Thoracic aorta (tissue), 2 donors: ENCODE measurements at regions not wholly inside any gene's neighbourhood (a gene's known extent, or its start where the extent isn't known, plus 50 kb on each side); places are given as distances from the start of the nearest gene placed in this dataset.

ENCODE experiments used
- ATAC-seq: fragments of 150-250 bp; one replicate; pipeline ENCODE4 v1.8.0; 2017; ENCODE audit warnings: low read depth; ENCODE audit not compliant: insufficient number of reproducible peaks, low FRiP score
- DNase-seq: peaks from one replicate; pipeline ENCODE4 v3.0.0-alpha.2; 2020; ENCODE audit warnings: low spot score
- H3K27ac ChIP-seq, 2 donors: fragments of 200-600 bp; sonication (generic); 1 replicate in 1 of 2; 2 replicates in 1 of 2; pipeline ENCODE4 v1.5.1; 2016; ENCODE audit warnings: mild to moderate bottlenecking in 2 of 2, moderate library complexity in 2 of 2
- H3K27me3 ChIP-seq: fragments of 200-600 bp; sonication (generic); replicated peaks from 2 replicates; pipeline ENCODE4 v1.6.0; 2016; ENCODE audit warnings: mild to moderate bottlenecking; ENCODE audit not compliant: insufficient read depth
- H3K36me3 ChIP-seq: fragments of 200-600 bp; sonication (generic); one replicate; pipeline ENCODE4 v1.5.1; 2016
- H3K4me1 ChIP-seq, 2 donors: fragments of 200-600 bp; sonication (generic); 1 replicate in 1 of 2; 2 replicates in 1 of 2; pipeline versions ENCODE4 v1.5.1 to v1.6.0; 2016; ENCODE audit warnings: low read depth in 2 of 2, mild to moderate bottlenecking in 1 of 2; ENCODE audit not compliant: control insufficient read depth in 1 of 2
- H3K4me3 ChIP-seq: fragments of 200-600 bp; sonication (generic); 2 replicates; pipeline ENCODE4 v1.5.1; 2016; ENCODE audit warnings: mild to moderate bottlenecking
- H3K9me3 ChIP-seq: fragments of 200-600 bp; sonication (generic); 2 replicates; pipeline ENCODE4 v1.5.1; 2016
- TF ChIP-seq, protein P1 (sequence below): fragments of 200-600 bp; sonication (generic); IDR thresholded peaks from one replicate; pipeline ENCODE4 v1.5.1; 2019; ENCODE audit warnings: antibody characterized with exemption

DNA sequence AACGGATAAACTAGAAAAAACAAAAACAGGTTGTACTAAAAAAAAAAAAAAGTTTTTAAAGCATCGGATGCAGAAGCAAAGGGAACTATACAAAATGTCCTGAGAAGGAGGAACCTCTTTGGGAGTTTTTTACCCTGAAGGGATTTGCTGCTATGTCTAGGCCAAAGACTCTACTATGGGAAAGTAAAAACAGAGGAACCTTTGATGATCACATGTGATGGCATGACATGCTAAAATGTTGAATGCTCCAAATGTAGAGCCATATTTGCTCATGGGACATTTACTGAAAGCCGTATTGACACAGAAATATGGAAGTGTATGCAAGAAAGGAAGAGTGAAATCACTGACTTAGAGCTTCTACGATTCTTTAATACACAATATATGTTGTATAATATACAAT lies 992.0 kb upstream of the ZEB2 start:
- no peak for ATAC-seq
- no peaks in the 10 kb centered on the region for H3K4me1 ChIP-seq
- H3K36me3 ChIP-seq: no peaks in the 10 kb centered on the region
- H3K27ac ChIP-seq: no peak overlapping the region
- H3K4me3 ChIP-seq: no peak overlapping the region
- TF ChIP-seq, protein P1, sequence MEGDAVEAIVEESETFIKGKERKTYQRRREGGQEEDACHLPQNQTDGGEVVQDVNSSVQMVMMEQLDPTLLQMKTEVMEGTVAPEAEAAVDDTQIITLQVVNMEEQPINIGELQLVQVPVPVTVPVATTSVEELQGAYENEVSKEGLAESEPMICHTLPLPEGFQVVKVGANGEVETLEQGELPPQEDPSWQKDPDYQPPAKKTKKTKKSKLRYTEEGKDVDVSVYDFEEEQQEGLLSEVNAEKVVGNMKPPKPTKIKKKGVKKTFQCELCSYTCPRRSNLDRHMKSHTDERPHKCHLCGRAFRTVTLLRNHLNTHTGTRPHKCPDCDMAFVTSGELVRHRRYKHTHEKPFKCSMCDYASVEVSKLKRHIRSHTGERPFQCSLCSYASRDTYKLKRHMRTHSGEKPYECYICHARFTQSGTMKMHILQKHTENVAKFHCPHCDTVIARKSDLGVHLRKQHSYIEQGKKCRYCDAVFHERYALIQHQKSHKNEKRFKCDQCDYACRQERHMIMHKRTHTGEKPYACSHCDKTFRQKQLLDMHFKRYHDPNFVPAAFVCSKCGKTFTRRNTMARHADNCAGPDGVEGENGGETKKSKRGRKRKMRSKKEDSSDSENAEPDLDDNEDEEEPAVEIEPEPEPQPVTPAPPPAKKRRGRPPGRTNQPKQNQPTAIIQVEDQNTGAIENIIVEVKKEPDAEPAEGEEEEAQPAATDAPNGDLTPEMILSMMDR: no peak
- H3K9me3 ChIP-seq: no peaks in the 10 kb centered on the region
- no peaks in the 10 kb centered on the region for H3K27me3 ChIP-seq
- no peak for DNase-seq

DNA sequence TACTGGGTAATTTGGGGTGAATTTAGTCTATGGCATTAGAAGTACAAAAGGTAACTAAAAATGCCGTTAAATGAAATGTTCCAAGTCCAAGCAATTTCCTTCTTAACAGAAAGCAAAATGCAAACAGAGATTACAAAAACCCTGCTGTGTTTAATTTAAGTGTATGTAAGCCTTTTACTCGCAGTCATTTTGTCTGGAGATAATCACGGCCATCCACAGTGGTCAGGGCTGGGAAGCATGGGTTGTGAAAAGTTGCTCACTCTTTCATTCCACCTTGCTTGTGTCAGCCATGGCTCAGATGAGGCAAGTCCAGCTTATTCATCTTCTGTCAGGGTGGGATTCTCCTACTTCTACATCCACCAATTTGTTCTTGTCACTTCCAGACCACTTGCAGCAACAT lies 983.6 kb upstream of the ZEB2 start:
- H3K4me3 ChIP-seq: no peak overlapping the region

DNA sequence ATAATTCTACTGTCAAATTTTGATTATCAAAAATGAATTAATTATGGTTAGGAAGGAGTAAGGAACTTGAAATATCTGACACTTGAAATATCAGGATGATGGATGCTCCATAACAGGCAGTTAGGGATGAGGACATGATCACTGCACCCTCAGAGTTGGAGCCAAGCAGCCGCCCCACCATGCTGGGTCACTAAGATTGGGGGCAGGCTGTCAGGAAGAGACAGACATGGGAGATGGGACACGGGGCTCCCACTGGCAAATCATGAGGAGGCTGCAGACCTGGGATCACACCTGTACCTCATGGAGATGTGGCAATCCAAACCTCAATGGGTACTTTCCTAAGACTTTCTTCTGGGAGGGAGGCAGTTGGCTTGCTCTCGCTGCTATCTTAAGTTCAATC lies 982.0 kb upstream of the ZEB2 start:
- H3K9me3 ChIP-seq: no peaks in the 10 kb centered on the region
- ATAC-seq: no peak
- H3K27me3 ChIP-seq: no peaks in the 10 kb centered on the region
- H3K36me3 ChIP-seq: no peaks in the 10 kb centered on the region
- H3K4me3 ChIP-seq: no peak overlapping the region
- no peak for DNase-seq
- TF ChIP-seq, protein P1: no peak
- no peak overlapping the region for H3K27ac ChIP-seq
- H3K4me1 ChIP-seq: no peaks in the 10 kb centered on the region

More for the DNA sequence above, 983.6 kb upstream of the ZEB2 start:
- H3K36me3 ChIP-seq: no peaks in the 10 kb centered on the region
- no peaks in the 10 kb centered on the region for H3K9me3 ChIP-seq
- DNase-seq: no peak
- no peak for ATAC-seq
- TF ChIP-seq, protein P1: no peak
- no peaks in the 10 kb centered on the region for H3K27me3 ChIP-seq
- H3K4me1 ChIP-seq: no peaks in the 10 kb centered on the region
- no peak overlapping the region for H3K27ac ChIP-seq

DNA sequence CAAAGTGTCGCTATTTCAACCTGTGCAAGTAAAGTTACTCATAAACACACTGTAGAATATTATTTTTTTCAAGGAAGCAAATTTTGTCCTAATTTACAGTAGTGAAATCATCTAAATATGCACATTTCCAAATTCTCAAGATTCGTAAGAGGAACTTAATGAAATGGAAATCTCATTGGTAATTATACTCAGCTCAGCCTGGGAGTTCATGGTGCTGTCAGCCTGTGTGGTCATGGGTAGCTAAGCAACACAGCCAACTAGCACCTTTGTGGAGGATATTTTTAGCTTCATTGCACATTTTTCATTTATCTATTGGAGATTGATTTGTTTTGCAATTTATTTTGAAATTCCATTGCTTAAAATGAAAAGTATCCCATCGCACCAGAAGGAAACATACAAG lies 975.7 kb upstream of the ZEB2 start:
- Histone ChIP-seq H3K36me3 (no peaks in the 10 kb centered on the region), H3K4me3 (no peak overlapping the region), H3K27me3 (no peaks in the 10 kb centered on the region), H3K27ac (no peak overlapping the region), H3K9me3 (peaks cover 2% of the 10 kb centered on the region), H3K4me1 (no peaks in the 10 kb centered on the region)
- TF ChIP-seq, protein P1: no peak
- DNase-seq: no peak
- ATAC-seq: no peak

DNA sequence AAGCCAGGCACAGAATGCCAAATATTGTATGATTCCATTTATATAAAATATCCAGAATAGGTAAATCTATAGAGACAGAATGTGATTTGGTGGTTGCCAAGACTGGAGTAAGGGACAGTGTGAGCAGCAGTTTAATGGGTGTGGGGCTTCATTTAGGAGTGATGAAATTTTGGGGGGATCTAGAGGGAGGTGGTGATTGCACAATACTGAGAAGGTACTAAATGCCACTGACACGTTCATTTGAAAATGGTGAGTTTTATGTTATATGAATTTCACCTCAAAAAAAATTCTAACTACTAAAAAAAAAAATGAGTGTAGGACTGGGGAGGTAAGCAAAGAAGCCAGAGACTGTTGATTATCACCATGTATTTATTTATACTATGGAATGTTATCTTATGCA lies 974.5 kb upstream of the ZEB2 start:
- Histone ChIP-seq H3K4me1 (no peaks in the 10 kb centered on the region), H3K36me3 (no peaks in the 10 kb centered on the region), H3K27ac (no peak overlapping the region), H3K9me3 (peaks cover 2% of the 10 kb centered on the region), H3K27me3 (no peaks in the 10 kb centered on the region), H3K4me3 (no peak overlapping the region)
- ATAC-seq (no peak), DNase-seq (no peak)
- TF ChIP-seq, protein P1: no peak
